Mucosa of descending colon (tissue), 3 donors: ENCODE measurements at regions not wholly inside any gene's neighbourhood (a gene's known extent, or its start where the extent isn't known, plus 50 kb on each side); places are given as distances from the start of the nearest gene placed in this dataset.

Experiments
- ATAC-seq: fragments of 200-7000 bp; cut with Tn5 transposase; one replicate; pipeline ENCODE4 v1.9.1; 2020; ENCODE audit warnings: mild to moderate bottlenecking, moderate library complexity
- DNase-seq, 3 donors: peaks; one replicate each; pipeline ENCODE4 v3.0.0-alpha.2; 2020
- H3K36me3 ChIP-seq: fragments of 200-600 bp; one replicate; pipeline ENCODE4 v1.8.0; 2021; ENCODE audit warnings: low read depth, mild to moderate bottlenecking
- H3K4me1 ChIP-seq: fragments of 200-600 bp; one replicate; pipeline ENCODE4 v1.8.0; 2021; ENCODE audit warnings: low read depth, mild to moderate bottlenecking
- H3K4me3 ChIP-seq: fragments of 200-600 bp; one replicate; pipeline ENCODE4 v1.8.0; 2021; ENCODE audit warnings: mild to moderate bottlenecking
- H3K9me3 ChIP-seq: fragments of 200-600 bp; one replicate; pipeline ENCODE4 v1.8.0; 2021; ENCODE audit warnings: mild to moderate bottlenecking
- CTCF ChIP-seq: fragments of 200-600 bp; IDR thresholded peaks from one replicate; pipeline ENCODE4 v1.8.0; 2022; ENCODE audit warnings: antibody characterized with exemption, mild to moderate bottlenecking
- intact Hi-C, 2 donors: fragments of 100-400 bp; cut with DNase I in 1 of 2; cut with micrococcal nuclease in 1 of 2; formaldehyde crosslinking; loops; one replicate each; pipeline versions ENCODE4 v1.11.0 to v1.11.1; 2022; cut with DNase I, micrococcal nuclease
- donor health status: DM: no; HTN: no; CAD: no; lungs with moderate emphysema.
- donor health status: DM: no; HTN: no; CAD: no.
- donor health status: DM: no; HTN: yes; CAD: no.

DNA sequence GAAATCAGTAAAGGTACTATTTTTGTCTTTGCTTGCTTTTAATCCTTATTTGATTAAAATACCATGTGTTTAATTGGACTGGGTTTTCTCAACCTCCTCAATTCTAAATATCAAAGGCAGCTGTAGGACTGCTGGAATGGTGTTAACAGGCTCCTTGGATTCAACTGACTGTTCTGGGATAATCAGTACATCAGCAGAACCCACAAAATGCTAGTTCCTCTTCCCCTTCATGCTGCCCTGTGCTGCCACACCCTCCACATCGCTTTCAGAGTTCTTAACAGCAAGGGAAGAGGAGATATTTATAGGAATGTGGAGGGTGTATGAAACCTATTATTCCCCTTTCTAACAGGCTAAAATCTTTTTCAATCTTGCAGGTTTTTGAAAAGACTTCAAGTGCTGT lies 82.4 kb downstream of the KCTD12 start:
- H3K4me3 ChIP-seq: no peak overlapping the region
- ATAC-seq: no peak

DNA sequence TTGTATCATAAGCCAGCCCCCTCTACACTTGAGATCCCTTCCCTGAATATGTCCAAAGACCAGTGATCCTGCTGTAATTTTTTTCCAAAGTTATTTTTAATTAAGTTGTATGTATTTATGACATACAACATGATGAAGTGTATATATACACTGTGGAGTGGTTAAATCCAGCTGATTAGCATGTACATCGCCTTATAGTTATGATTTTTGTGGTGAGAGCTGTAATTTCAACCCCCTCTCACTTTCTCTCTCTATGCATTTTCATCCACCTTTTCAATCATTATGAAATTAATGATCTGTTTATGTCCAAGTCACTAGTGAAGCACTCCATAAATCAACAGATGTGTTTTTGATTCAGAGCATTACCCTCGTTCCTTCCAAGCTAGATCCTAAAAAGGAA lies 85.3 kb downstream of the KCTD12 start:
- Histone ChIP-seq H3K36me3 (no peaks in the 10 kb centered on the region), H3K4me3 (no peak overlapping the region), H3K9me3 (no peaks in the 10 kb centered on the region), H3K4me1 (no peaks in the 10 kb centered on the region)
- intact Hi-C loops: no loop called here
- ATAC-seq: no peak
- no peak for TF ChIP-seq CTCF
- DNase-seq: no peak

More for the DNA sequence above, 82.4 kb downstream of the KCTD12 start:
- intact Hi-C loops: no loop called here
- no peak for DNase-seq
- no peaks in the 10 kb centered on the region for H3K9me3 ChIP-seq
- no peaks in the 10 kb centered on the region for H3K4me1 ChIP-seq
- no peak for TF ChIP-seq CTCF
- H3K36me3 ChIP-seq: no peaks in the 10 kb centered on the region

DNA sequence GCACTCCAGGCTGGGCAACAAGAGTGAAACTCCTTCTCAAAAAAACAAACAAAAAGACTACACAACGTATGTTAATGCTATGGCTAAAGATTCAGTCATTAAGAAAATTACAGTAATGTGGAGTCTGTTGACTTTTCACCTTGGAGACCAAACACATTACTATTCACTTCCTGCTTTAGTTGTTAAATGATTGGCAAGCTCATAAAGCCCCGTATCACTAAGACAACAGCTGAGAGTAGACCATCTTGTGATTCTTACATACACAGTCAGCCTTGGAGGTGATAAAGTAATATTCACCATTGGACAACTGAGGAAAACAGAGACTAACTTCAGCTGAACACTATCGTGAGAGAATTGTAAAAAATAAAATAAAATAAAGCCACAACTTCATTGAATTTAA lies 86.5 kb downstream of the KCTD12 start:
- ATAC-seq (peak; percentile 84), DNase-seq (no peak)
- Histone ChIP-seq H3K4me1 (no peaks in the 10 kb centered on the region), H3K4me3 (no peak overlapping the region), H3K36me3 (no peaks in the 10 kb centered on the region), H3K9me3 (no peaks in the 10 kb centered on the region)
- no peak for TF ChIP-seq CTCF
- intact Hi-C loops: no loop called here

GRCh38 chr13:76798037-76798436 lies 88.2 kb downstream of the KCTD12 start:
- no peaks in the 10 kb centered on the region for H3K9me3 ChIP-seq
- ATAC-seq (peak; percentile 63), DNase-seq (no peak)
- H3K4me1 ChIP-seq: no peaks in the 10 kb centered on the region
- H3K4me3 ChIP-seq: no peak overlapping the region
- intact Hi-C loops: no loop called here
- no peak for TF ChIP-seq CTCF
- no peaks in the 10 kb centered on the region for H3K36me3 ChIP-seq

DNA sequence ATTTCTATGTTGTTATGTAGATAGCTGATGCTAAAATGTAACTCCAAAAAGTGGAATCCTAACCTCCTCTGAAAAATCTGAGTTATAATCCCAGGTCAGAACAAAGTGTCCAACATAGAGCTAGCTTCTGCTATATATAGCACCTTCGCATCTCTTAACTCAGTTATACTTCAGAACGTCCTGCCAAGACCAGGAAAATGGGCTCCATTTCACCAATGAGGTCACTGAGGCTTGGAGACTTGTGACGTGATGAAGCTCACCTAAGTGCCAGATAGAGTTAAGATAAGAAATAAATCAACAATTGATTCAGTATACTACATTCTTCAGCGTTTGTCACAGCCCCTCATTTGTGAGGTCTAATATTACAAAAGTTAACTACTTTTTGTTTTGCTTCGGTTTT lies 88.8 kb downstream of the KCTD12 start:
- intact Hi-C loops: no loop called here
- H3K36me3 ChIP-seq: no peaks in the 10 kb centered on the region
- H3K9me3 ChIP-seq: no peaks in the 10 kb centered on the region
- DNase-seq: no peak
- ATAC-seq: no peak
- TF ChIP-seq CTCF: no peak
- H3K4me3 ChIP-seq: no peak overlapping the region
- H3K4me1 ChIP-seq: no peaks in the 10 kb centered on the region

DNA sequence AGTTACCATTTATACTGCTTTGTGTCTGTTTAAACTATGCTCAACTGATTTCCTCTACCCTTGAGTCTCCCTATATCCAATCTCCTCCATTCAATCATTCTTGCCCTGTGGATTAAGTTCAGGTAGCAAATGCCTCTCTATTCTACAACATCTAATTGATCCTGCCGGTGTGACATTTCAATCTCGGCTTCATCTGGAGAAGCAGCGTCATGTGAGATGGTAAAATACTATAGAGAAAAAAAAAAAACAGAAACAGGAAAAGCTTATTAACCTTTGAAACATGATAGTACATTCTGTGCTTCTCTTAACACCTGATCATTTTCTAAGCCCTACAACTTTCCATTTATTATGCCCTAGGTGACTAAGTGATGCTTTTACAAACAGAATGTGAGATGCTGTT lies 89.4 kb downstream of the KCTD12 start:
- no peaks in the 10 kb centered on the region for H3K9me3 ChIP-seq
- peak; percentile 60 for ATAC-seq
- TF ChIP-seq CTCF: no peak
- intact Hi-C loops: no loop called here
- DNase-seq: no peak
- no peak overlapping the region for H3K4me3 ChIP-seq
- H3K36me3 ChIP-seq: no peaks in the 10 kb centered on the region
- no peaks in the 10 kb centered on the region for H3K4me1 ChIP-seq
